ENCODE measurements at regions not wholly inside any gene's neighbourhood (a gene's known extent, or its start where the extent isn't known, plus 50 kb on each side); places are given as distances from the start of the nearest gene placed in this dataset.

- H3K27ac Mint-ChIP-seq = no peak overlapping the region
- DNase-seq = no peak
- H3K4me3 Mint-ChIP-seq = no peak overlapping the region
- peaks cover 3% of the 10 kb centered on the region for H3K27me3 Mint-ChIP-seq (ENCODE audit: low read depth, poor library complexity)
- no peaks in the 10 kb centered on the region for H3K4me1 Mint-ChIP-seq
- H3K9me3 Mint-ChIP-seq = no peaks in the 10 kb centered on the region
- no peak for TF ChIP-seq CTCF (IDR thresholded peaks at IDR 0.05)
- H3K36me3 Mint-ChIP-seq (ENCODE audit: low read depth) = no peaks in the 10 kb centered on the region
Measured at GRCh38 chr1:194734970-194735369, 1548.6 kb upstream of the B3GALT2 start.

- H3K4me1 Mint-ChIP-seq = no peaks in the 10 kb centered on the region
- H3K27ac Mint-ChIP-seq = no peak overlapping the region
Measured at GRCh38 chr1:194731025-194731424, 1544.6 kb upstream of the B3GALT2 start.

GRCh38 chr1:194730304-194730703 lies 1543.9 kb upstream of the B3GALT2 start:
- DNase-seq = no peak
- Mint-ChIP-seq H3K9me3 (no peaks in the 10 kb centered on the region), H3K36me3 (ENCODE audit: low read depth) (no peaks in the 10 kb centered on the region), H3K27ac (no peak overlapping the region), H3K4me3 (no peak overlapping the region), H3K4me1 (no peaks in the 10 kb centered on the region), H3K27me3 (ENCODE audit: low read depth, poor library complexity) (no peaks in the 10 kb centered on the region)
- TF ChIP-seq CTCF (IDR thresholded peaks at IDR 0.05) = no peak

More at GRCh38 chr1:194731025-194731424, 1544.6 kb upstream of the B3GALT2 start:
- no peak overlapping the region for H3K4me3 Mint-ChIP-seq
- H3K27me3 Mint-ChIP-seq (ENCODE audit: low read depth, poor library complexity) = no peaks in the 10 kb centered on the region
- no peaks in the 10 kb centered on the region for H3K36me3 Mint-ChIP-seq (ENCODE audit: low read depth)
- no peak for DNase-seq
- no peak for TF ChIP-seq CTCF (IDR thresholded peaks at IDR 0.05)
- H3K9me3 Mint-ChIP-seq = no peaks in the 10 kb centered on the region

GRCh38 chr1:194723067-194723466 lies 1536.7 kb upstream of the B3GALT2 start:
- H3K9me3 Mint-ChIP-seq = no peaks in the 10 kb centered on the region
- no peaks in the 10 kb centered on the region for H3K36me3 Mint-ChIP-seq (ENCODE audit: low read depth)
- no peak for TF ChIP-seq CTCF (IDR thresholded peaks at IDR 0.05)
- no peaks in the 10 kb centered on the region for H3K4me1 Mint-ChIP-seq
- H3K27ac Mint-ChIP-seq = no peak overlapping the region
- no peak for DNase-seq
- no peaks in the 10 kb centered on the region for H3K27me3 Mint-ChIP-seq (ENCODE audit: low read depth, poor library complexity)
- H3K4me3 Mint-ChIP-seq = no peak overlapping the region

GRCh38 chr1:194717941-194718340 lies 1531.5 kb upstream of the B3GALT2 start:
- no peaks in the 10 kb centered on the region for H3K27me3 Mint-ChIP-seq (ENCODE audit: low read depth, poor library complexity)
- no peak for TF ChIP-seq CTCF (IDR thresholded peaks at IDR 0.05)
- H3K36me3 Mint-ChIP-seq (ENCODE audit: low read depth) = no peaks in the 10 kb centered on the region
- no peaks in the 10 kb centered on the region for H3K4me1 Mint-ChIP-seq
- H3K9me3 Mint-ChIP-seq = no peaks in the 10 kb centered on the region
- no peak overlapping the region for H3K27ac Mint-ChIP-seq
- no peak for DNase-seq
- H3K4me3 Mint-ChIP-seq = no peak overlapping the region

- Mint-ChIP-seq H3K9me3 (no peaks in the 10 kb centered on the region), H3K27ac (no peak overlapping the region), H3K4me1 (no peaks in the 10 kb centered on the region), H3K36me3 (ENCODE audit: low read depth) (no peaks in the 10 kb centered on the region), H3K27me3 (ENCODE audit: low read depth, poor library complexity) (no peaks in the 10 kb centered on the region), H3K4me3 (no peak overlapping the region)
- no peak for DNase-seq
- no peak for TF ChIP-seq CTCF (IDR thresholded peaks at IDR 0.05)
Measured at GRCh38 chr1:194717334-194717733, 1530.9 kb upstream of the B3GALT2 start.
